Endodermal cell (in vitro differentiated cells): ENCODE measurements at regions not wholly inside any gene's neighbourhood (a gene's known extent, or its start where the extent isn't known, plus 50 kb on each side); places are given as distances from the start of the nearest gene placed in this dataset.
A peak's percentile ranks its signal among the peaks of the same experiment; 100 is the strongest.

ENCODE experiments used
- DNase-seq: peaks from one replicate; pipeline ENCODE4 v3.0.0-alpha.2; 2017
- H3K27ac ChIP-seq: 2 replicates; pipeline ENCODE4 v1.5.1; 2013; ENCODE audit warnings: mild to moderate bottlenecking, low read depth, low read length, moderate library complexity
- H3K27me3 ChIP-seq: 2 replicates; pipeline ENCODE4 v1.6.1; 2013; ENCODE audit warnings: mild to moderate bottlenecking, low read length, moderate library complexity; ENCODE audit not compliant: insufficient read depth, control insufficient read depth, poor library complexity, severe bottlenecking
- H3K36me3 ChIP-seq: 2 replicates; pipeline ENCODE4 v1.7.0; 2013; ENCODE audit warnings: mild to moderate bottlenecking, low read length, moderate library complexity; ENCODE audit not compliant: control insufficient read depth, insufficient read depth
- H3K4me1 ChIP-seq: one replicate; pipeline ENCODE4 v1.7.0; 2013; ENCODE audit warnings: low read length; ENCODE audit not compliant: control insufficient read depth, insufficient read depth
- H3K4me3 ChIP-seq: 2 replicates; pipeline ENCODE4 v1.5.1; 2013; ENCODE audit warnings: mild to moderate bottlenecking, low read length, moderate library complexity
- H3K9ac ChIP-seq: 2 replicates; pipeline ENCODE4 v1.6.1; 2013; ENCODE audit warnings: mild to moderate bottlenecking, low read length, moderate library complexity; ENCODE audit not compliant: poor library complexity, severe bottlenecking; ENCODE audit errors: extremely low read depth
- H3K9me3 ChIP-seq: 2 replicates; pipeline ENCODE4 v1.6.1; 2013; ENCODE audit warnings: mild to moderate bottlenecking, low read length, moderate library complexity; ENCODE audit not compliant: control insufficient read depth
- H3K27ac Mint-ChIP-seq: 2 replicates; pipeline ENCODE4 v1.8.0; 2020; ENCODE audit warnings: mixed read lengths
- H3K27me3 Mint-ChIP-seq: 2 replicates; pipeline ENCODE4 v1.8.0; 2021; ENCODE audit warnings: mild to moderate bottlenecking, mixed read lengths; ENCODE audit not compliant: insufficient read depth
- H3K36me3 Mint-ChIP-seq: 2 replicates; pipeline ENCODE4 v1.8.0; 2020; ENCODE audit warnings: low read depth, mixed read lengths
- H3K4me1 Mint-ChIP-seq: 2 replicates; pipeline ENCODE4 v1.8.0; 2020; ENCODE audit warnings: mixed read lengths
- H3K4me3 Mint-ChIP-seq: 2 replicates; pipeline ENCODE4 v1.8.0; 2020; ENCODE audit warnings: mild to moderate bottlenecking, moderate library complexity, mixed read lengths
- H3K9me3 Mint-ChIP-seq: 2 replicates; pipeline ENCODE4 v1.8.0; 2020; ENCODE audit warnings: mild to moderate bottlenecking, mixed read lengths
- WGBS, 2 experiments: methylation state at CpG; one replicate each; pipeline versions ENCODE4 v1.1.5 to v1.1.7; 2013; ENCODE audit warnings: missing lambda C conversion rate in 2 of 2, mixed read lengths in 1 of 2; ENCODE audit not compliant: insufficient coverage in 1 of 2, insufficient read length in 1 of 2; 5-methylcytosine and 5-hydroxymethylcytosine counted together
- TF ChIP-seq, protein P1 (sequence below): fragments of 200-600 bp; sonication (generic); conservative IDR thresholded peaks from 2 replicates; pipeline ENCODE4 v1.5.0; 2021; ENCODE audit warnings: antibody characterized with exemption, mild to moderate bottlenecking

DNA sequence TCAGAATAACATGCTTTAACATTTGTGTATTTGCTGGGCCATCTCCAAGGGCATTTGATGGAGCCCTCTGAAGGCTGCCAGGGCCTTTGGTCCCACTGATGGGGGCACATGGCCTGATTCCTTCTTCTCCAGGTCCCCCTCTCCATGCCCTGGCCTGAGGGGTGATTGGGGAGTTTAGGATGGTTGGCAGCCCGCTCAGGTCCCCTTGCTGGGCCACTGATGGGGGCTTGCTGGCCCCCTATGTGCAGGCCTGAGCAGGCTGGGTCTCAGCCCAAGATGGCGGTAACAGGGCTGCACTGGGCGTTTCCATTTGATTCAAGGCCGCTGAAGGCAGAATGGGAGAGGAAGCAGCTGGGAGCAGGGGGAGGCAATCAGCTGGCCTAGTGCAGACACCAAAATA is 113.7 kb upstream of the NECTIN1 start:
- Histone ChIP-seq H3K4me3 (no peak overlapping the region), H3K27me3 (no peaks in the 10 kb centered on the region), H3K9me3 (peaks cover 8% of the 10 kb centered on the region), H3K27ac (no peak overlapping the region), H3K4me1 (peaks cover 5% of the 10 kb centered on the region), H3K36me3 (no peaks in the 10 kb centered on the region), H3K9ac (no peak overlapping the region)
- Mint-ChIP-seq H3K9me3 (peaks cover 7% of the 10 kb centered on the region), H3K4me3 (no peak overlapping the region), H3K4me1 (peaks cover 25% of the 10 kb centered on the region), H3K27ac (no peak overlapping the region), H3K36me3 (no peaks in the 10 kb centered on the region), H3K27me3 (peaks cover 11% of the 10 kb centered on the region)
- no peak for DNase-seq
- TF ChIP-seq, protein P1, sequence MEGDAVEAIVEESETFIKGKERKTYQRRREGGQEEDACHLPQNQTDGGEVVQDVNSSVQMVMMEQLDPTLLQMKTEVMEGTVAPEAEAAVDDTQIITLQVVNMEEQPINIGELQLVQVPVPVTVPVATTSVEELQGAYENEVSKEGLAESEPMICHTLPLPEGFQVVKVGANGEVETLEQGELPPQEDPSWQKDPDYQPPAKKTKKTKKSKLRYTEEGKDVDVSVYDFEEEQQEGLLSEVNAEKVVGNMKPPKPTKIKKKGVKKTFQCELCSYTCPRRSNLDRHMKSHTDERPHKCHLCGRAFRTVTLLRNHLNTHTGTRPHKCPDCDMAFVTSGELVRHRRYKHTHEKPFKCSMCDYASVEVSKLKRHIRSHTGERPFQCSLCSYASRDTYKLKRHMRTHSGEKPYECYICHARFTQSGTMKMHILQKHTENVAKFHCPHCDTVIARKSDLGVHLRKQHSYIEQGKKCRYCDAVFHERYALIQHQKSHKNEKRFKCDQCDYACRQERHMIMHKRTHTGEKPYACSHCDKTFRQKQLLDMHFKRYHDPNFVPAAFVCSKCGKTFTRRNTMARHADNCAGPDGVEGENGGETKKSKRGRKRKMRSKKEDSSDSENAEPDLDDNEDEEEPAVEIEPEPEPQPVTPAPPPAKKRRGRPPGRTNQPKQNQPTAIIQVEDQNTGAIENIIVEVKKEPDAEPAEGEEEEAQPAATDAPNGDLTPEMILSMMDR, result no peak
- 91% methylated on average over 4 of the region's 4 CpGs; no CpG with 5 or more reads in 1 of the 2 experiments for WGBS, 2 experiments

DNA sequence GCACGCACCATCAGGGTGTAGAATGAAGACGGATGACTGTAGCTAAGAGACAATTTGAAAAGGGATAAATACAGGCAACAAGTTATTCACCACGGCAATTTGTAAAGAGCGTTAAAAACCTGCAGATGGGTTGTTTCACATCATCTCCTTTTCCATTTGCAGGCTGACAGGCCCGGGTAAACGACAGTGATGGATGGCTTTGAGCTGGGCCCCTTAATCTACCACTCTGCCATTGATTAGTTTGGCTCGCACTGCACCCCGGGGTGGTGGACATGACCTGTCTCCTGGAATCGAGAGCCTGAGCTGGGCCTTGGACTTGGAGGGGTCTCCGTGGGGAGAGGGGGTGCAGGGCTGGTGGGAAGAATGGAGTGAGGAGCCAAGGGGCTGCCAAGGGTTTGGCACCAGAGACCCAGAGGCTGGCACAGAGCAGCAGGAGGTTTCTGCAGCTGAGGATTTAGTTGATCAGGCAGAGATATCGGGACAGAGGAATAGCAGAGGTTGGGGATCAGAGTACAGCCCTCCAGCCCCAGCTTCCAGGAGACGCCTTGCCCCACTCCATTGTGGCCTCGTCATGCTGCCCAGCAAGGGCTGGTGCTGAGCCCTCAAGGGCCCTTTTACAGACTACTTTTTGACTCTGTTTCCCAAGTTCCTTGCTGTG is 110.6 kb upstream of the NECTIN1 start:
- Mint-ChIP-seq H3K36me3 (no peaks in the 10 kb centered on the region), H3K4me3 (no peak overlapping the region), H3K9me3 (peaks cover 3% of the 10 kb centered on the region), H3K27me3 (peaks cover 9% of the 10 kb centered on the region), H3K4me1 (peaks cover 19% of the 10 kb centered on the region), H3K27ac (no peak overlapping the region)
- Histone ChIP-seq H3K4me1 (peaks cover 5% of the 10 kb centered on the region), H3K27me3 (no peaks in the 10 kb centered on the region), H3K4me3 (no peak overlapping the region), H3K36me3 (no peaks in the 10 kb centered on the region), H3K9ac (no peak overlapping the region), H3K27ac (peak overlapping the region; percentile 41), H3K9me3 (no peaks in the 10 kb centered on the region)
- DNase-seq, result peak; percentile 68
- TF ChIP-seq, protein P1, result no peak
- WGBS, 2 experiments, result 74 to 78% methylated on average over 11 to 13 of the region's 13 CpGs

DNA sequence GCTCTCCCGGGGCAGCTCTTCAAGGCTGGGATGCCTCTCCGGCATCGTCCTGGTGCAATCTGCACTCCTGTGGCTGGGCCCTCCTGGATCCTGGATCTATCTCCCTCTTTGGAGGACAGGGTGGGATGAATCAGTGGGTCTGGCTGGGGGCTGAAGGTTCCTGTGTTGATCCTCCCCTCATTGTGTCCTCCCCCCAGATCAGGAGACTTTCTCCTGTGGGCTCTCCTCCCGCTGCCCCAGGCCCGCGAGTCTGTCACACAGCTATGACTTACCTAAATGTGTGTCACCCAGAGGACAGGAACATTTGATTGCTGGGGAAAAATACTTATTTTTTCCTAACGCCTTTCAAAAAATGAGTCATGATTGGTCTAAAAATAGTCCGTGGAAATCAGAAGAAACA is 106.8 kb upstream of the NECTIN1 start:
- Mint-ChIP-seq H3K27ac (no peak overlapping the region), H3K4me3 (no peak overlapping the region), H3K36me3 (no peaks in the 10 kb centered on the region), H3K4me1 (peaks cover 17% of the 10 kb centered on the region), H3K9me3 (peaks cover 3% of the 10 kb centered on the region), H3K27me3 (peaks cover 9% of the 10 kb centered on the region)
- no peak overlapping the region for H3K27ac ChIP-seq
- H3K9me3 ChIP-seq, result no peaks in the 10 kb centered on the region
- TF ChIP-seq, protein P1, result no peak
- no peak for DNase-seq
- H3K4me1 ChIP-seq, result peaks cover 5% of the 10 kb centered on the region
- no peaks in the 10 kb centered on the region for H3K27me3 ChIP-seq
- H3K9ac ChIP-seq, result no peak overlapping the region
- H3K4me3 ChIP-seq, result no peak overlapping the region
- WGBS, 2 experiments, result 89 to 100% methylated on average over 1 to 6 of the region's 8 CpGs
- H3K36me3 ChIP-seq, result no peaks in the 10 kb centered on the region
